Kidney (tissue), 13 donors: ENCODE measurements at regions not wholly inside any gene's neighbourhood (a gene's known extent, or its start where the extent isn't known, plus 50 kb on each side); places are given as distances from the start of the nearest gene placed in this dataset.

Experiments used
- DNase-seq, 5 donors: peaks; one replicate each; pipeline ENCODE4 v3.0.0-alpha.2; 2013 to 2020
- FAIRE-seq: peaks from 2 replicates; lab custom pipeline; 2012; peaks lifted over from hg19 to GRCh38; lab: Jason Lieb, UNC
- H3K27ac ChIP-seq, 2 donors: one replicate each; pipeline ENCODE4 v1.7.0; 2013; ENCODE audit warnings: low read depth in 2 of 2, low read length in 2 of 2, inconsistent platforms in 1 of 2
- H3K27me3 ChIP-seq: one replicate; pipeline ENCODE4 v1.7.1; 2013; ENCODE audit warnings: low read length, inconsistent platforms; ENCODE audit not compliant: control insufficient read depth, insufficient read depth
- H3K36me3 ChIP-seq, 3 donors: one replicate each; pipeline versions ENCODE4 v1.7.0 to v1.7.1; 2013; ENCODE audit warnings: low read length in 3 of 3, control low read depth in 1 of 3, inconsistent platforms in 1 of 3; ENCODE audit not compliant: insufficient read depth in 3 of 3, control insufficient read depth in 2 of 3
- H3K4me1 ChIP-seq, 3 donors: one replicate each; pipeline versions ENCODE4 v1.7.0 to v1.7.1; 2013; ENCODE audit warnings: low read length in 3 of 3, inconsistent platforms in 1 of 3, low read depth in 1 of 3; ENCODE audit not compliant: control insufficient read depth in 2 of 3, insufficient read depth in 2 of 3
- H3K4me3 ChIP-seq, 3 donors: one replicate each; pipeline versions ENCODE4 v1.7.0 to v1.8.1; 2013; ENCODE audit warnings: low read length in 3 of 3, control low read depth in 1 of 3, inconsistent platforms in 1 of 3
- H3K9ac ChIP-seq, 3 donors: one replicate each; pipeline versions ENCODE4 v1.7.0 to v1.7.1; 2013; ENCODE audit warnings: low read length in 3 of 3, control low read depth in 1 of 3, inconsistent platforms in 1 of 3
- H3K9me3 ChIP-seq, 3 donors: one replicate each; pipeline versions ENCODE4 v1.7.0 to v1.7.1; 2013; ENCODE audit warnings: low read length in 3 of 3, control low read depth in 1 of 3, inconsistent platforms in 1 of 3; ENCODE audit not compliant: control insufficient read depth in 2 of 3, insufficient read depth in 1 of 3
- CTCF ChIP-seq: IDR thresholded peaks from 3 replicates; pipeline ENCODE4 v1.5.1; 2012; ENCODE audit warnings: mild to moderate bottlenecking, moderate library complexity, borderline replicate concordance; ENCODE audit not compliant: insufficient read depth; ENCODE audit errors: extremely low read depth
- intact Hi-C: fragments of 100-400 bp; cut with DNase I; formaldehyde crosslinking; loops from one replicate; pipeline ENCODE4 v1.11.1; 2022
- donor health status: control.
- donor health status: control.
- donor health status: control.
- donor health status: control.
- donor health status: control.
- donor health status: DM: yes; HTN: yes; CAD: no.
- donor health status: Normal renal cell carcinoma (clear cell type).

- TF ChIP-seq CTCF, result no peak
- Histone ChIP-seq H3K4me1 (no peaks in the 10 kb centered on the region), H3K36me3 (no peaks in the 10 kb centered on the region), H3K27ac (no peak overlapping the region), H3K27me3 (no peaks in the 10 kb centered on the region), H3K9me3 (no peaks in the 10 kb centered on the region), H3K4me3 (no peak overlapping the region), H3K9ac (no peak overlapping the region)
- DNase-seq, result peak in 1 of 5 donors; percentile 29
- no peak for FAIRE-seq
- intact Hi-C loops, result no loop called here
Measured at GRCh38 chr17:77898521-77899434, 59.7 kb upstream of the TNRC6C start.

- no peak for TF ChIP-seq CTCF
- DNase-seq, result peak in 3 of 5 donors; percentile 32 to 45 (median 33)
- no peaks in the 10 kb centered on the region for H3K27me3 ChIP-seq
- no peaks in the 10 kb centered on the region for H3K9me3 ChIP-seq
- H3K36me3 ChIP-seq, result no peaks in the 10 kb centered on the region
- no peak overlapping the region for H3K9ac ChIP-seq
- no peak overlapping the region for H3K4me3 ChIP-seq
- no peak for FAIRE-seq
- H3K4me1 ChIP-seq, result no peaks in the 10 kb centered on the region
- no peak overlapping the region for H3K27ac ChIP-seq
- intact Hi-C loops, result no loop called here
Measured at GRCh38 chr17:77899498-77899897, 59.0 kb upstream of the TNRC6C start.

- peak in 1 of 5 donors; percentile 13 for DNase-seq
- no peaks in the 10 kb centered on the region for H3K27me3 ChIP-seq
Measured at GRCh38 chr17:77901481-77901880, 57.0 kb upstream of the TNRC6C start.

More at GRCh38 chr17:77901481-77901880, 57.0 kb upstream of the TNRC6C start:
- Histone ChIP-seq H3K27ac (no peak overlapping the region), H3K36me3 (no peaks in the 10 kb centered on the region), H3K9me3 (no peaks in the 10 kb centered on the region), H3K4me1 (no peaks in the 10 kb centered on the region), H3K9ac (no peak overlapping the region), H3K4me3 (no peak overlapping the region)
- intact Hi-C loops, result no loop called here
- TF ChIP-seq CTCF, result no peak
- FAIRE-seq, result no peak
